DMS79 (cell line): ENCODE measurements at regions not wholly inside any gene's neighbourhood (a gene's known extent, or its start where the extent isn't known, plus 50 kb on each side); places are given as distances from the start of the nearest gene placed in this dataset.

Source experiments
- DNase-seq: peaks from one replicate; lab custom pipeline; 2025; lab: John Stamatoyannopoulos, UW

DNA sequence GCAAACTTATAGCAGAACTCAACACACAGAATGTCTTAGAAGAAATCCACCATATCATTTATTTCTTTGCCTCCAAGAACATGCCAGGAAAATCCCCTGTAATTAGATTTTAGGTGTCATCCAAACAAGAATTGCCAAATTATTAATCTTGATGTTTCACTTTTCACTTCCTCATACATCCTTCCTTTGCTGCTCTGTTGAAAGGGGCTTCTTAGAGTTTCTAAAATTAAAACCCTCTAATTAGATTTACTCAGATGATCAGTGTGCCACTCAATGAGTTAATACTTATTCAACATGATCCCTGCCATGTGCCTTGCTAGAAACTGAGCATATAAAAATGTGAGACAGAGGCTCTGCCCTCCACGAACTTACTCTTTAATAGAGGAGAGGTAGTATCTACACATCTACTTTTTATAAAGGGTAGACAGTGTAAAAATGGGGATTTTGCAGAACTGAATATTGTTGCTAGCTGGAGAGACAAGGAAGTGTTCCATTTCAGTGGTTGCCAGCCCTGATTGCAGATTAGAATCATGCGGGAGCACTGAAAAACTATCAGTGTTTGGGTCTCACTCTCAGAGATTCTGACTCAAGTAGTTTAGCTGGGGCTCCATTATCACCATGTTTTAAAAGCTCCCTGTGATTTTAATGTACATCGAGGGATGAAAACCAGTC lies 498.4 kb downstream of the TLE4 start:
- DNase-seq: no peak

DNA sequence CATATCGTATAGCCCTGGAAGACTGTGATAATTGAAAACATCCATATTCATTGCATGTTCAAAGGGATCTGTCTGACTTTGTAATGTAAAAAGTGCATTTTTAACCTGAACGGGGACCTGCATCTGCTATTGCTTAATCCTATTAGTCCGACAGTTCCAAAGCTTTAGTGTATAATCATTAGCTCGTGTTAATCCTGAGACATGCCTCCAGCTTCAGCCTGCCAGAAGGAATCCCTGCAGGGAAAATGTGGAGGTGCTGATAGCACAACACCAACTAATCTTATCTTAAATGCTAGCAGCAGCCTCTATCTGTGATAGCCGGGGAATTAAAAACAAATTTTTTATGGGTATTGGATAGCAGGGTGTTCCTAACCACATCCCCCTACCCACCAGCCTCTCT lies 495.2 kb downstream of the TLE4 start:
- no peak for DNase-seq

DNA sequence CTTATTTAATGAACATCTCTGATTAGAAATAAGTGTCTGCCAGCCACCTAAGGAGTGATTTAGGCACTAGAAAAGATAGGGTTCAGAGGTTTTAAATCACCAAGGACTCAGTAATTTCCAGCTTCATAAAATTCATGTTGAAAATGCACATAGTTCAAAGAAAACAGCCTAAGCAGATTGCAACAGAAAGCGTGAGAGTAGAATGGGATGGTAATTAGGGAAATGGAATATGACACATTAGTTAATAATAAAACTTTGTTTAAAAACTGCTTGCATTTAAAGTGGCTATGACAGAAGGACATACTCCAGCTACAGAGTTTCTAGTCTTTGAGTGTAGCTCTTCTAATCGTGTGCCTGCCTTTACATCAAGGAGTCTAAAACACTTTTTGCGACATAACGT lies 490.8 kb downstream of the TLE4 start:
- DNase-seq: no peak

DNA sequence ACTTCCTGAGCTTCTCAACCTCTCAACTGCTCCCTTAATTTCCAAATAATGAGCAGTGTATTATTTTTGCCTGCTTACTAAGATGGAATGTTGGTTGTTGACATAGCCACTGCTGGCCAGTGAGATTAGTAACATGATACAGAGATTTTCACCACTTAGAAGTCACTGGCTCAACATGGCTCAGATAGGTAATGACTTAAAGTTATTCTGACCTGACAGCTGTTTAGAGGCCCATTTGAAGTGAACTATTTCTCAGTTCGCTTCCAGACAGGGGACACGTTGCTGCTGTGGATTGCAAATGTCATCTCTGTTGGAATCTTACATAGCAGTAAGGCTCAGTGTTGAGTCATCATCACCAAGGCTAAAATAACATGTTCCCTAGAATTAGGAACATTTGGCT lies 490.2 kb downstream of the TLE4 start:
- DNase-seq: no peak

DNA sequence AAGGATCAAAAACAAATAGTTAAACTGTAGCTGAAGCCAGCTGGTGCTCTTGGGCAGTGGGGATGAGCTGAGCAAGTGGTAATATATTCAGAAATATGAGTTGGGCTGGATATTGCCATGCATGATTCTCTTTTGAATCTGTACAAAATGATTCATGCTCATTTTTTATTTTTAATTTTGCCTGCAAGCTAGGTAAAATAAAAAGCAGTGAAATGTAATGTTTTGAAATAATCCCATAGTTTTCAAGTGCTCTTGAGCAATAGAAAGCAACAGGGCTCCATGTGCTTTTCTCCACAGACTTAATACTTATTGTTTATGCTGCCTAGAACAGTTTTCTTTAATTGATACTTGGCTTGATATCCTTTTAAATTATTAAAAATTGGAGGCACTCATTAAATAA lies 489.3 kb downstream of the TLE4 start:
- no peak for DNase-seq

DNA sequence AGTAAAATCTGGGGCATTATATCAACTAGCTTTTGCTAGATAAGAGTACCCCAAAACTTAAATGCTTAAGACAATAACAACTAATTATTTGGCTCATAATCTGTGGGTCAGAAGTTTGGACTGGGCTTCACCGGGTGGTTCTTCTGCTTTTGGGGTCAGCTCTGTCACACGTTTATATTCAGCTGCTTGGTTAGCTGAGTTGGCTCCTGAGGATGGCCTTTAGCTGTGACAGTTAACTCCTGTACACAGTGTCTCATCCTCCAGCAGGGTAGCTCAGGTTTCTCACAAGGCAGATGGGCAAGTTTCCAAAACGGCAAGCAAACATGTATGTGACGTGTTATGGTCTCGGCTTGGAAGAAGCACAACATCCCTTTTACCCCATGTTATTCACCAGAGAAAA lies 488.2 kb downstream of the TLE4 start:
- no peak for DNase-seq

DNA sequence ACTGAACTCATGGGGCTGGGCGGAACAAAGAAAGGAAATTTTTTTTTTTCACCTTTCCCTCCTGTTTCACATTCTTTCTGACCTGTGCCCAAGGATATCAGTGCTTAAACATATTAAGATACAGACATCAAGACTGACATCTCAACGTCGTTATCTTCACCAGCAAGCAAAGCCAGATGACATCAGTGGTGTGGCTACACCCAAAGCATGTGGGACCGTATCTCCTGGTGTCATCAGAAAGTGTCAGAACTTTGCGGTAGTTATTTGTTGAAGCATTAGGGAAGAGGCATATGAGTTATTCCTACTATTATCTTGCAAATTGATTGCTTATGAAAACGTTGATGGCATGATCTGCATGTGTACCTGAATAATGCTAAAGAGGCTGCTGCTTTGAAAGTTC lies 487.4 kb downstream of the TLE4 start:
- no peak for DNase-seq

DNA sequence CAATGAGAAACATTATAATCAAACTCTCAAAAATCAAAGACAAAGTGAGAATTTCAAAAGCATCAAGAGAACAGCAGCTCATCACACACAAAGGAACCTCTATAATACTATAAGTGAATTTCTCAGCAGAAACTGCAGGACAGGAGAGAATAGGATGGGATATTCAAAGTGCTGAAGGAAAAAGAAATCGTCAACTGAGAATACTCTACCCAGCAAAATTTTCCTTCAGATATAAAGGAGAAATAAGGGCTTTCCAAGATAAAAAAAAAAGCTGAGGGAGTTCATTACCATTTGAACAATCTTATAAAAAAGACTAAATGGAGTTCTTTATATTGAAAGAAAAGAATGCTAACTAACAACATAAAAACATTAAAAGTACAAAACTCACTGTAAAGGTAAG lies 481.1 kb downstream of the TLE4 start:
- DNase-seq: no peak

DNA sequence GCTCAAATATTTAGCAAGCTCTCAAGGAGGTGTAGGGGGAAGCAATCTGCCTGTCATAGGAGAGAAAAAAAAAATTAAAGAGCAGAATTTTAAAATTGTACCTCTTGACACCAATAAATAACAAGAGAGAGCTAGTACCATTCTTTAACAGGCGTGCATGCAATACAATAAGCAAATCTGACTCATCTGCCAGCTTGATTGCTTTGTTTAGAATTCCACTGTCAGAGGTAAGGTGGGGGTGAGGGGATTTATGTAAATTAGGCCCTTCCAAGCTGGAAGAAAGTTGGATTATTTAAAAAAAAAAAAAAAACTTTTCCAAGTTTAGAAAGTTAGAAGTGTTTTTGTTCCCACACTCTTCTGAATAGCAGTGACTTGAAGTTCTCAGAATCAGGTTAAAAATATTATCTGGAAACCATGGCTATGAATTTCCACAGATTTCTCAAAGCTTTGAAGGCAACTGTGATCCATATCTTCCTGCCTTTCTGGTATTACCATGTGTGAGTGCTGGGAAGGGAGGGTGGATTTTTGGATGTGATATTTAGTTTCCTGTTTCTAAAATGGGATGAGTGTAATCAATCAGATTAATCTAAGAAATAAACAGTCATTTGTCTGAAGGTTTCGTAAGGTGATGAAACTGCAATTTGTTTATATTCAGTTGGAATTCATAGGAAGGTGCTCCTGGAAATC lies 477.5 kb downstream of the TLE4 start:
- no peak for DNase-seq

DNA sequence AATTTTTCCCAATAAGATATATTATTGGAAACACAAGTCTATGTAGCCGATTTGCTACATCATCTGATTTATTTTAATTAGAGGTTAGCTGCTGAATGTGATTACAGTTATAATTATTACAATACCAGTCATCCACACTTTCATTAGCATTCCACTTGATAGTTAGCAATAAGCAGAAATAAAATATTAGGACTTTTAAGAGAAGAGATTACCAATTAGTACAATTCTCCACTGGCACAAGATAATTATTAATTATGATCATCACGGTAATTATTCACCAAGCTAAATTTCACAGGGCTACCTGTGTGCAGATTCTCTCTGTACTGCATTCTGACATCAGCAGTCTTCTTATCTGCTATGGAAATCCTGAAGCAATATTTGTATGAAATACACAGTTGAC lies 474.7 kb downstream of the TLE4 start:
- no peak for DNase-seq

DNA sequence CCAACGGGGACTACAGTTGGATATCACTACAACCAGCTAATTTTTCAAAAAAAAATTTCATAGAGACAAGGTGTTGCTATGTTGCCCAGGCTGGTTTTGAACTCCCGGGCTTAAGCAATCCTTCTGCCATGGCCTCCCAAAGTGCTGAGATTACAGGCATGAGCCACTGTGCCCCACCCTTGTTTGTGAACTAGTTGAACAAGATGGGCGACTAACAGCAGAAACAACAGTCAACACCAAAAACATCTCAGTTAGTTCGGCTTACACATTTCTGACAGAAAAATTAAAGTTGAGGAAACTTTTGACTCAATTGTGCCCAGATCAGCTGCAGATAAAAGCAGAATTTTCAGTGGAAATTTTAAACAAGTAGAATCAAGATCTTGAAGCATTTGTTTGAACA lies 470.1 kb downstream of the TLE4 start:
- DNase-seq: no peak

DNA sequence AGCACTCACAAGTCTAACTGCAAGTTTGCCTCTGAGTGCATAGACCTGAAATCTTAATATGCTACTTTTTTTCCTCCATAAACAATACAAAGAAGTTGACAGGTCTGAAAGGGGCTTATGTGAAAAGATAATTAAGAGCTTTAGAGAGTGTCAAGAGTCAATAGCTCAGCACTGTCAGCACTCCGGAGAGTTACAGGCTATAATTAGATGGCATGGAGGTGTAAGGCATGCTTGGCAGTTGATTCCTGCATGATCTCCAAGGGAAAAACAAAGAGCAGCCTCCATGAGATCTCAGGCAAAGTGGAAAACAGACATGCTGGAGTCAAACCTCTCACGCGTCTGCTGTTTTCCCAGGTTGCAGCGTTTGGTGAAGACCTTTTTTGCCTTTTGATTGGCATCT lies 468.7 kb downstream of the TLE4 start:
- DNase-seq: no peak

DNA sequence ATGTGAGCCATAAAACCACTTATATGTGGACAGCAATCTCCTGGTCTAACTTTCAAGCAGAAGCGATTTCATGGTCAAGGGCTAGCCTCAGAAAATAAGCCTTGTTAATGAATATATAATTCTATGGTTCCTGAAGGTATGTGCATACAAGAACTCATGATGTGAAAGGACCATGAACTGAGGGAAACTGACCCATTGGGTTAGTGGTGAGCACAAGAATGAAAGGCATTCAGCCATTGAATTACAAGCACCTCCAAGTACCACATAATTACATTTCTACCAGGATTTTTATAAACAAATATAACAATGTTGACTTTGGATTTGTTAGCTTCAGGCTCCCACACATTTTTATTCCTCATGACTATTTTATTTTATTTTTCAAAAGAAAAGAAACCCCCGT lies 459.0 kb downstream of the TLE4 start:
- no peak for DNase-seq

DNA sequence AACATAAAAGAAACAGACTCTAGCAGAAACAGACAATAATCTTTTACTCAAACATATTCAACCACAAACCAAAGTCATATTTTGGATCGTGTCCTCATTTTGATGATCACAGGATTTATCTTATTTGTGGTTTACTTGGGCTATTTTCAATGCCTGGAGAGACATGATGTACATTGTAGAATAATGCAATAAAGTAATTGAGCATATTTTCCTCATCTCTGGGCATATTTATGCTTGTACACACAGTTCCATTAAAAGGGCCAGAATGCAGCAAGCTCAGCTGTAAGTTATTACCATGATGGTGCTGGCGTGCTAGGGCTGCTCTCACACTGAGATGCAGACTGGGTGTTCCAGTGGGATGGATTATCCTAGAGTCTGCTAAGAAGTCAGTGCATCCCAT lies 456.7 kb downstream of the TLE4 start:
- DNase-seq: no peak

DNA sequence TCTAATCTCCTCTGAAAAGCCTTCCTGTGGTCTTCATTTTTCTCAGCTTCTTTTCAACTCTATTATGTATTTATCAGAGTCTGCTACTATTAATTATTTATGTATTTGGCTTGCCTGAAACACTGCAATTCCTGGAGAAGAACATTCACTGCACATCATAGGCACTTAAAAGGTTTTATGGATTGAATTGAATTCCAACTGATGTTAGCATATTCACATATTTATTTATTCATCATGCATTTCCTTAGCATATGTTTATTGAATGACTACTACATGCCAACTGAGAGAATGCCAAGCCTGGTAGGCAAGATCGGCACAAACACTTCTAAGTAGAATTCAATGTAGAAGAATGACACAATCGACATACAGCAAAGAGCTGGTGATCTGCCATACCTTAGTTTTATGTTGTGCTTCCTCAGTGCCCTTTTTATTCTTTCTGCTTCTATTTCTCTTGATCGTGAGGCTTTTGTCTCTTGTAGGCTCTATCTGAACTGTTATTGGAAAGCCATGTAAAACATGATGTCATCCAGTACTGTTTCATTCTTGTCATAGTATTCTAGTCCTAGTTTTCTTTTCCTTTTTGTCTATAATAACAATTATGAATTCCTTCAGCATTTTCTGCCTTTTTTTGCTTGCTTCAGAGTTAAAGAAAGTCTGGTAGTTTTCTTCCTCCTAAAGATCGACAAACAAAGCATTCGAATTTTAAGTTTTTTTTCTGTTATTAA lies 454.2 kb downstream of the TLE4 start:
- no peak for DNase-seq

DNA sequence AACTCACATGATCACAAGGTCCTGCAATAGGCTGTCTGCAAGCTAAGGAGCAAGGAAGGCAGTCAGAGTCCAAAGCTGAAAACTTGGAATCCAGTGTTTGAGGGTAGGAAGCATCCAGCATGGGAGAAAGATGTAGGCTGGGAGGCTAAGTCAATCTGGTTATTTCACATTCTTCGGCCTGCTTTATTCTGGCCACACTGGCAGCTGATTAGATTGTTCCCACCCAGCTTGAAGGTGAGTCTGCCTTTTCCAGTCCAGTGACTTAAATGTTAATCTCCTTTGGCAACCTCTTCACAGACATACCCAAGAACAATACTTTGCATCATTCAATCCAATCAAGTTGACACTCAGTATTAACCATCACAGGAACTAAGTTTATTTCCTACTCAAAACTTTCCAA lies 453.4 kb downstream of the TLE4 start:
- no peak for DNase-seq

DNA sequence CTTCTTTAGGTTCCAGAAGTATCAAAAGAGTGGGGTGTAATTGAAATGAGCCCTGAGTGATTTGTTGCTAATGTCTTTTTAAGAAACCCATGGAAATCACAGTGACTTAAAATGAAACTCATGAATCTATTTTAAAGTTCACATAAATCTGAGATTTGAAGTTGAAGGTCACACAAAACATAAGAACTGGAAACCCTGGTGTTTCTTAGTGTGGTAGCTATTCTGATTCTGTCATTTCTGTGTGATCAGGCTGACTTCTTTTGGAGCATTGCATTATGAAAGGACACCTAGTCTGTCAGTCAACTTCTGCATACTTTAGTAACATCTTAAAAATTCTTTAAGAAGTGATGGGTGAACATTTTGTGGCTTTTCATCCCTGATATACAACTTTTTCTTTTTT lies 448.8 kb downstream of the TLE4 start:
- no peak for DNase-seq

DNA sequence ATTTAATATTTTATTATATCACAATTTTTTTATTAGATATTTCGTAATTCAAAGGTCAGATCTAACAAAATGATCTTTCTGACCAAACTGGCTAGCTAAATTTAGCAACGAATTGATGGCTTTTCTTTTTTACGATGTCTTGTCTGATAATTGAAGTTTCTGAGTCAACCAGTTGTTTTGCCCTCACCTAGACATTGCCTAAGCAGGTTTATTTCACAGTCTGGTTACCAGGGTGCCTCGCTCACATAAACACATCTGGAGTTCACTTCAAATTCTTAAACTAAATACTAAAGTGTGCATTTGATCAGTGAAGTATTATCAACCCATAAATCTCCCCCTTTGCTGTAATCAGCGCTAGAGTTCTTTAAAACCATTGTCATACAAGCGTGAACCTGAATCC lies 448.3 kb downstream of the TLE4 start:
- no peak for DNase-seq

DNA sequence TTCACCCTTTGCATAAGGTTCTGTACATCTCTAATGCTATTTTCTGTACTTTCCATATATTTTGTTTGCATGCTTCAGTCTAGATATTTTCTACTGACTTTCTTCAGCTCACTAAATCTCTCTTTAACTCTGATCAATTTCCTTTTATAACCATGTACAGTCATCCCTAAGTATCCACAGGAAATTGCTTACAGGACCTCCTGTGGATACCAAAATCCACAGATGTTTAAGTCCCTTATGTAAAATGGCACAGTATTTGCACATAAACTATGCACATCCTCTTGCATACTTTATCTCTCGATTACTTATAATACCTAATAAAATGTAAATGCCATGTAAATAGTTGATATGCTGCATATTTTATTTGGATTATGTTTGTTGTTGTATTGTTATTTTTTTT lies 442.1 kb downstream of the TLE4 start:
- no peak for DNase-seq

DNA sequence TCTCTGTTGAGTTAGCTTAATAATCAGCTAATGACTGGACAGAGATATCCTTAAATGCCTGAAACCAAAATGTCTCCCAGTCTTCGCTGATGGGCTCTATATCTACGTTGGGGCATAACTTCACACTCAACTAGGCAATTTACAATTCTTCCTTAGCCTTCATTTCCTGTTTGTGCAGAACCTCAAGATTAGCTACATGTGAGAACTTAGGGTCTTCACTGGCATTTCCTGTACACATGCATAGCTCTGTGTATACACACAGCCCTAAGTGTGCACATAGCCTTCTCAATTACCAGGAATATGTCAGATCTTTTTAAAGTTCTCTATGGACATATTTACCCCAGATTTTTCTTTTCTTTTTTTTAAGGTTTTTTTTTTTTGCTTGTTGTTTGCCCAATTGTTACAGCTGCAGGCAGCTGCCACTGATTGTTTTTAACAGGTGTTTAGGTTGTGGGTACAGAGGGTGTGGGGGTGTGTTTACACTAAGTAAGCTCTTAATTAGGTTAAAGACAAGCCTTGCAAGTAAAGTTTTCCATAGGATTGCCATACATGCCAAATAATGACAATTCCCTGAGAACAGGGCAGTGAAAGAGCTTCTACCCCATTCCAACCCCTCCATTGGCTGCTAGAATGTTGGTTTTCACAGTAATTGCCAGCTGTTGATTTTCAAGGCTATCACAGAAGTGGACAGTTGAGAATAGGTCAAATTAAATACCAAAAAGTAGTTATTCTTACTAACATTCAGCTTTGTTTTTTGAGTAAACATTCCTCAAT lies 441.0 kb downstream of the TLE4 start:
- DNase-seq: no peak

DNA sequence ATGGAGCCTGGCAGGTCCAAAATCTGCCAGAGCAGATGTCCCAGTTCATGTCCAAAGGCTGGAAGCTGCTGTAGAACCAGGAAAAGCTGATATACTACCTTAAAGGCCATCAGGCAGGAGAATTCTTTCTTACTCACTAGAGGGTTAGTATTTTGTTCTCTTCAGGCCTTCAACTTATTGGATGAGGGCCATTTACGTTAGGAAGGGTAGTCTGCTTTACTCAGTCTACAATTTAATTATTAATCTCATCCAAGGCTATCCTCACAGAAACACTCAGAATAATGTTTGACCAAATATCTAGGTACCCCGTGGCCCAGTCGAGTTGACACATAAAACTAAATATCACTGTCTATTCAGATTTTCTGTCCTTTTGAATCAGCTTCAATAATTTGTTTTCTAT lies 437.4 kb downstream of the TLE4 start:
- no peak for DNase-seq

DNA sequence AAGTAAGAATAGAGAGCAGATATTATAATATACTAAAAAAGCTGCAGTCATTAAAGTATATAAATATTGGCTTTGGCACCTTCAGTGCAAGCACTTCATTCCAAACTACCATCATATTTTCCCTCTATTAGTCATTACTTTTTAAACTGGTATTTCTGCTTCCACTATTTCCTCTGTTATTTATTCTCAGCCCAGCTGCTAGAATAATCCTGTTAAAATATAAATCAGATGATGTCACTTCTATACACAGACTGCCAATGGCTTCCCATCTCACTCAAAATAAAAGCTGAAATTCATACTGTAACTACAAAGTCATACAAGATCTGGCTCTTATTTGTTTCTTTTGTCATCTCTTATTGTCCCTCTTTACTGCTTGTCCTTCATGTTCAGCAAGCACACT lies 432.9 kb downstream of the TLE4 start:
- DNase-seq: no peak

DNA sequence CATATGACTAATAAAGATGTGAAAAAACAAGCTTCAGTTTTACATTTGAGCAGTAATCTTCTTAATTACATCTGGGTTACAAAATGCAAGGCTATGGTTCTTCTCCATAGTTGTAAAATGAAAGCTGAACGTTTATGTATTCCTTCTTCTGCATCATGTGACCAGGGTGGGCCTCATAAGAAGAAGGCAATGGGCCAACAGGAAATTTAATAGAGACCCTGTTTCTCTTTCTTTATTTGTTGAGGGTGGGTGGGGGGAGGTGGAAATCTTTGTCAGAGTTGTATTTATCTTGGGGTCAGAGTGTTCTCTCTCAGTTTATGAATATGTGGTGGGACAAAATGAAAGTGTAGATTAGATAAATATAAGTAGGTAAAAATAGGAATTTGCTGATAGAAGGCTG lies 418.8 kb downstream of the TLE4 start:
- no peak for DNase-seq
